ENCODE measurements at regions not wholly inside any gene's neighbourhood (a gene's known extent, or its start where the extent isn't known, plus 50 kb on each side); places are given as distances from the start of the nearest gene placed in this dataset.

- no peaks in the 10 kb centered on the region for H3K4me1 ChIP-seq
- no peaks in the 10 kb centered on the region for H3K9me3 ChIP-seq
- WGBS, 3 donors: 93 to 95% (median 95%) methylated on average over 14 of the region's 14 CpGs
- no peak overlapping the region for H3K27ac ChIP-seq
- DNase-seq: no peak
- no peak for TF ChIP-seq CTCF (IDR thresholded peaks at IDR 0.05)
- H3K27me3 ChIP-seq (ENCODE audit: insufficient read depth in 3 of 3, low read length in 2 of 3): peaks cover 0 to 80% (median 34%) of the 10 kb centered on the region in 3 donors
- no peaks in the 10 kb centered on the region for H3K36me3 ChIP-seq (ENCODE audit: insufficient read depth in 1 of 2, low read depth in 1 of 2)
- intact Hi-C loops (cut with DNase I): no loop called here
- ATAC-seq: no peak
- H3K4me3 ChIP-seq: no peak overlapping the region
These were observed 55.0 kb upstream of the BHLHE23 start for GRCh38 chr20:63061771-63062100.

GRCh38 chr20:63061051-63061770 is 54.4 kb upstream of the BHLHE23 start:
- ATAC-seq: no peak
- DNase-seq: peak in 1 of 2 donors; percentile 30
- Histone ChIP-seq H3K36me3 (ENCODE audit: insufficient read depth in 1 of 2, low read depth in 1 of 2) (no peaks in the 10 kb centered on the region), H3K4me3 (no peak overlapping the region), H3K4me1 (peaks cover 2% of the 10 kb centered on the region), H3K27me3 (ENCODE audit: insufficient read depth in 3 of 3, low read length in 2 of 3) (peaks cover 0 to 75% (median 37%) of the 10 kb centered on the region in 3 donors), H3K9me3 (no peaks in the 10 kb centered on the region), H3K27ac (no peak overlapping the region)
- 94 to 95% (median 94%) methylated on average over 29 of the region's 29 CpGs for WGBS, 3 donors
- no peak for TF ChIP-seq CTCF (IDR thresholded peaks at IDR 0.05)
- intact Hi-C loops (cut with DNase I): no loop called here

- 46 to 57% (median 54%) methylated on average over 20 to 23 of the region's 23 CpGs for WGBS, 3 donors
- no peak for TF ChIP-seq CTCF (IDR thresholded peaks at IDR 0.05)
- Histone ChIP-seq H3K9me3 (no peaks in the 10 kb centered on the region), H3K27me3 (ENCODE audit: insufficient read depth in 3 of 3, low read length in 2 of 3) (peaks cover 0 to 76% (median 36%) of the 10 kb centered on the region in 3 donors), H3K4me3 (no peak overlapping the region), H3K36me3 (ENCODE audit: insufficient read depth in 1 of 2, low read depth in 1 of 2) (no peaks in the 10 kb centered on the region), H3K27ac (no peak overlapping the region), H3K4me1 (peaks cover 4% of the 10 kb centered on the region)
- no peak for ATAC-seq
- DNase-seq: peak in 1 of 2 donors; percentile 27
- intact Hi-C loops (cut with DNase I): no loop called here
These were observed 53.6 kb upstream of the BHLHE23 start for GRCh38 chr20:63060057-63060991.

GRCh38 chr20:63059684-63060056 is 52.9 kb upstream of the BHLHE23 start:
- no peaks in the 10 kb centered on the region for H3K9me3 ChIP-seq
- no peaks in the 10 kb centered on the region for H3K36me3 ChIP-seq (ENCODE audit: insufficient read depth in 1 of 2, low read depth in 1 of 2)
- 79 to 81% (median 80%) methylated on average over 17 of the region's 17 CpGs for WGBS, 3 donors
- H3K27ac ChIP-seq: no peak overlapping the region
- no peak overlapping the region for H3K4me3 ChIP-seq
- H3K27me3 ChIP-seq (ENCODE audit: insufficient read depth in 3 of 3, low read length in 2 of 3): peaks cover 0 to 72% (median 35%) of the 10 kb centered on the region in 3 donors
- intact Hi-C loops (cut with DNase I): loop anchor here (5.0 to 10.0 kb wide), 2 partner anchors 123 to 325 kb away; no protein-coding TSS in a partner anchor
- no peak for ATAC-seq
- no peak for TF ChIP-seq CTCF (IDR thresholded peaks at IDR 0.05)
- DNase-seq: peak in 1 of 2 donors; percentile 24
- peaks cover 4% of the 10 kb centered on the region for H3K4me1 ChIP-seq
